ENCODE measurements at regions not wholly inside any gene's neighbourhood (a gene's known extent, or its start where the extent isn't known, plus 50 kb on each side); places are given as distances from the start of the nearest gene placed in this dataset.

GRCh38 chr1:83131692-83131955 is 867.3 kb downstream of the TTLL7 start:
- no peak for TF ChIP-seq POLR2A (IDR thresholded peaks at IDR 0.05)
- TF ChIP-seq CTCF (IDR thresholded peaks at IDR 0.05): no peak
- TF ChIP-seq POLR2AphosphoS5 (IDR thresholded peaks at IDR 0.05): no peak

Measured in suprapubic skin (tissue), 4 donors.